ENCODE measurements at regions not wholly inside any gene's neighbourhood (a gene's known extent, or its start where the extent isn't known, plus 50 kb on each side); places are given as distances from the start of the nearest gene placed in this dataset.
"Not testable (repeated sequence)": the region's sequence is repeated elsewhere in the genome, so short reads cannot be mapped to it uniquely, and the experiment has no call there.

- Histone ChIP-seq H4K20me1 (ENCODE audit: insufficient read depth, low read length, poor library complexity, severe bottlenecking) (no peaks in the 10 kb centered on the region), H3K4me2 (ENCODE audit: low read depth, low read length, poor library complexity, severe bottlenecking) (no peak overlapping the region), H3K36me3 (ENCODE audit: insufficient read depth, low read length) (no peaks in the 10 kb centered on the region), H2AFZ (ENCODE audit: low read length) (no peak overlapping the region), H3K79me2 (ENCODE audit: insufficient read depth, low read length) (no peaks in the 10 kb centered on the region), H3K27me3 (ENCODE audit: insufficient read depth, low read length, poor library complexity, severe bottlenecking) (no peaks in the 10 kb centered on the region), H3K4me1 (ENCODE audit: insufficient read depth, low read length, poor library complexity, severe bottlenecking) (no peaks in the 10 kb centered on the region), H3K9me2 (replicated peaks; ENCODE audit: low read depth, low read length) (no peaks in the 10 kb centered on the region), H3K9me3 (ENCODE audit: insufficient read depth, low read depth, low read length) (no peaks in the 10 kb centered on the region), H3K4me3 (ENCODE audit: low read length, poor library complexity, severe bottlenecking) (no peak overlapping the region), H3K9ac (ENCODE audit: low read depth, low read length, poor library complexity, severe bottlenecking) (no peak overlapping the region), H3F3A (ENCODE audit: low read depth) (no peaks in the 10 kb centered on the region)
- TF ChIP-seq CTCF (conservative IDR thresholded peaks at IDR 0.05; ENCODE audit: low read length) (no peak), EZH2phosphoT487 (IDR thresholded peaks at IDR 0.05; ENCODE audit: borderline replicate concordance) (no peak)
These were observed 707.0 kb downstream of the ROBO2 start for GRCh38 chr3:77746892-77747291.

GRCh38 chr3:77756397-77756975, 716.6 kb downstream of the ROBO2 start:
- H3K9ac ChIP-seq (ENCODE audit: low read depth, low read length, poor library complexity, severe bottlenecking); H3F3A ChIP-seq (ENCODE audit: low read depth); H3K27me3 ChIP-seq (ENCODE audit: insufficient read depth, low read length, poor library complexity, severe bottlenecking); H3K36me3 ChIP-seq (ENCODE audit: insufficient read depth, low read length); H3K4me3 ChIP-seq (ENCODE audit: low read length, poor library complexity, severe bottlenecking); H3K4me2 ChIP-seq (ENCODE audit: low read depth, low read length, poor library complexity, severe bottlenecking); H3K79me2 ChIP-seq (ENCODE audit: insufficient read depth, low read length); H4K20me1 ChIP-seq (ENCODE audit: insufficient read depth, low read length, poor library complexity, severe bottlenecking); H3K9me3 ChIP-seq (ENCODE audit: insufficient read depth, low read depth, low read length); H3K4me1 ChIP-seq (ENCODE audit: insufficient read depth, low read length, poor library complexity, severe bottlenecking); H3K9me2 ChIP-seq (replicated peaks; ENCODE audit: low read depth, low read length); H2AFZ ChIP-seq (ENCODE audit: low read length): not testable (repeated sequence)

- no peaks in the 10 kb centered on the region for H3K27me3 ChIP-seq (ENCODE audit: insufficient read depth, low read length, poor library complexity, severe bottlenecking)
- H3K36me3 ChIP-seq (ENCODE audit: insufficient read depth, low read length) = no peaks in the 10 kb centered on the region
- no peak overlapping the region for H3K4me2 ChIP-seq (ENCODE audit: low read depth, low read length, poor library complexity, severe bottlenecking)
- no peaks in the 10 kb centered on the region for H3K9me3 ChIP-seq (ENCODE audit: insufficient read depth, low read depth, low read length)
- no peaks in the 10 kb centered on the region for H3K79me2 ChIP-seq (ENCODE audit: insufficient read depth, low read length)
- no peak overlapping the region for H3K4me3 ChIP-seq (ENCODE audit: low read length, poor library complexity, severe bottlenecking)
- no peak for TF ChIP-seq EZH2phosphoT487 (IDR thresholded peaks at IDR 0.05; ENCODE audit: borderline replicate concordance)
- no peak for TF ChIP-seq CTCF (conservative IDR thresholded peaks at IDR 0.05; ENCODE audit: low read length)
- no peaks in the 10 kb centered on the region for H3F3A ChIP-seq (ENCODE audit: low read depth)
- no peak overlapping the region for H2AFZ ChIP-seq (ENCODE audit: low read length)
- no peaks in the 10 kb centered on the region for H4K20me1 ChIP-seq (ENCODE audit: insufficient read depth, low read length, poor library complexity, severe bottlenecking)
- H3K9ac ChIP-seq (ENCODE audit: low read depth, low read length, poor library complexity, severe bottlenecking) = no peak overlapping the region
- H3K9me2 ChIP-seq (replicated peaks; ENCODE audit: low read depth, low read length) = no peaks in the 10 kb centered on the region
- H3K4me1 ChIP-seq (ENCODE audit: insufficient read depth, low read length, poor library complexity, severe bottlenecking) = no peaks in the 10 kb centered on the region
These were observed 732.6 kb downstream of the ROBO2 start for GRCh38 chr3:77772459-77772858.

GRCh38 chr3:77773084-77773483, 733.2 kb downstream of the ROBO2 start:
- H3K27me3 ChIP-seq (ENCODE audit: insufficient read depth, low read length, poor library complexity, severe bottlenecking) = no peaks in the 10 kb centered on the region
- H3K9me3 ChIP-seq (ENCODE audit: insufficient read depth, low read depth, low read length) = no peaks in the 10 kb centered on the region
- H2AFZ ChIP-seq (ENCODE audit: low read length) = no peak overlapping the region
- no peaks in the 10 kb centered on the region for H3K79me2 ChIP-seq (ENCODE audit: insufficient read depth, low read length)
- H3F3A ChIP-seq (ENCODE audit: low read depth) = no peaks in the 10 kb centered on the region
- no peak overlapping the region for H3K4me2 ChIP-seq (ENCODE audit: low read depth, low read length, poor library complexity, severe bottlenecking)
- no peaks in the 10 kb centered on the region for H4K20me1 ChIP-seq (ENCODE audit: insufficient read depth, low read length, poor library complexity, severe bottlenecking)
- TF ChIP-seq EZH2phosphoT487 (IDR thresholded peaks at IDR 0.05; ENCODE audit: borderline replicate concordance) (no peak), CTCF (conservative IDR thresholded peaks at IDR 0.05; ENCODE audit: low read length) (no peak)
- no peak overlapping the region for H3K4me3 ChIP-seq (ENCODE audit: low read length, poor library complexity, severe bottlenecking)
- H3K4me1 ChIP-seq (ENCODE audit: insufficient read depth, low read length, poor library complexity, severe bottlenecking) = no peaks in the 10 kb centered on the region
- no peak overlapping the region for H3K9ac ChIP-seq (ENCODE audit: low read depth, low read length, poor library complexity, severe bottlenecking)
- H3K9me2 ChIP-seq (replicated peaks; ENCODE audit: low read depth, low read length) = no peaks in the 10 kb centered on the region
- H3K36me3 ChIP-seq (ENCODE audit: insufficient read depth, low read length) = no peaks in the 10 kb centered on the region
